ENCODE measurements at regions not wholly inside any gene's neighbourhood (a gene's known extent, or its start where the extent isn't known, plus 50 kb on each side); places are given as distances from the start of the nearest gene placed in this dataset.

DNA sequence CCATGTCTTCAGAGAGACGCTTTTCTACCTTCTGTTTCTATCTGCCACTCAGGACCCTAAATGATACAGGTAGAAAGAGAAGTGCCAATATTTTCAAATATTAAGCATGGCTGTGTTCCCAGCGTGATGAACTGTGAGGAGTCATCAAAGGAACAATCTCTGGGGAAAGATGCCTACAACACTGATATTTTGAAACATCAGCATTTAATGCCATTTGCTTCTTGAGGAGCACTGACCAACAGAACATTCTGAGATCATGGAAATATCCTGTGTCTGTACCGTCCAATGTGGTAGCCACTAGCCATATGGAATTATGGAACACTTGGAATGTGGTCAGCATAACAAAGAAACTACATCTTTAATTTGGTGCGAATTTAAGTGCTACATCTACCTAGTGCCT, 117.9 kb upstream of the COL6A5 start:
- TF ChIP-seq, protein P1, sequence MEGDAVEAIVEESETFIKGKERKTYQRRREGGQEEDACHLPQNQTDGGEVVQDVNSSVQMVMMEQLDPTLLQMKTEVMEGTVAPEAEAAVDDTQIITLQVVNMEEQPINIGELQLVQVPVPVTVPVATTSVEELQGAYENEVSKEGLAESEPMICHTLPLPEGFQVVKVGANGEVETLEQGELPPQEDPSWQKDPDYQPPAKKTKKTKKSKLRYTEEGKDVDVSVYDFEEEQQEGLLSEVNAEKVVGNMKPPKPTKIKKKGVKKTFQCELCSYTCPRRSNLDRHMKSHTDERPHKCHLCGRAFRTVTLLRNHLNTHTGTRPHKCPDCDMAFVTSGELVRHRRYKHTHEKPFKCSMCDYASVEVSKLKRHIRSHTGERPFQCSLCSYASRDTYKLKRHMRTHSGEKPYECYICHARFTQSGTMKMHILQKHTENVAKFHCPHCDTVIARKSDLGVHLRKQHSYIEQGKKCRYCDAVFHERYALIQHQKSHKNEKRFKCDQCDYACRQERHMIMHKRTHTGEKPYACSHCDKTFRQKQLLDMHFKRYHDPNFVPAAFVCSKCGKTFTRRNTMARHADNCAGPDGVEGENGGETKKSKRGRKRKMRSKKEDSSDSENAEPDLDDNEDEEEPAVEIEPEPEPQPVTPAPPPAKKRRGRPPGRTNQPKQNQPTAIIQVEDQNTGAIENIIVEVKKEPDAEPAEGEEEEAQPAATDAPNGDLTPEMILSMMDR (IDR thresholded peaks at IDR 0.05; ENCODE audit: borderline replicate concordance) = no peak
- Histone ChIP-seq H3K9me3 (replicated peaks) (peaks cover 5% of the 10 kb centered on the region), H3K4me1 (no peaks in the 10 kb centered on the region), H3K27me3 (ENCODE audit: low read depth) (peaks cover 10% of the 10 kb centered on the region), H3K36me3 (no peaks in the 10 kb centered on the region), H3K27ac (replicated peaks) (no peak overlapping the region), H3K4me3 (no peak overlapping the region)
- intact Hi-C loops (cut with micrococcal nuclease) = no loop called here
- DNase-seq = no peak

DNA sequence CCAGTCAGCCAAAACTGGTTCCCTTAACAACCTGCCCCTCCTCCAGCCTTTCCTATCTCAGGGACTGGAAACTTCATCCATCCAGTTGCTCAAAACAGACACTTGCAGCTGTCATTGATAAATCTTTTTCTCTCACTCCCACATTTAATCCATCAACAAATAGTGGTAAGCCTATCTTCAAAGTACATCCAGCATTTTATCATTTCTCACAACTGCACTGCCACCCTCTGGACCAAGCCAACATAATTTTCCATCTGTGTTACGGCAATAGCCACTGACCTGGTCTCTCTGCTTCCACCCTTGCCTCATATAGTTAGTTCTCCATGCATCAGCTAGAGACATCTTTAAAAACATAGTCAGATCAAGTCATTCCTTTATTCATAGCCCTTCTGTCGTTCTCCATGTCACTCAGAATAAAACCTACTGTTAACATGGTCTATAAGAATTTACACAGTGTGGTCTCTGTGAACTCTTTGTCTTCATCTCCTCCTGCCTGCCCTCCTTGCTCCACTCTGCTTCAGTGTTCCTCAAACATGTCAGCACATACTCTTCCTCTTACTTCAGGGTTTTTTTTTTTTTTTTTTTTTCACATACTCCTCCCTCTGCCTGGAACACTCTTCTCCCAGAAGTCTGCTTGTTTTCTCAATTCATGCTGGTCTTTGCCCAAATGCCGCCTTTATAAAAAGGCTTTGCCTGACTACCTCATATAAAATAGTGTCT, 102.5 kb upstream of the COL6A5 start:
- Histone ChIP-seq H3K9me3 (replicated peaks) (no peaks in the 10 kb centered on the region), H3K4me3 (no peak overlapping the region), H3K27ac (replicated peaks) (no peak overlapping the region), H3K27me3 (ENCODE audit: low read depth) (peaks cover 6% of the 10 kb centered on the region), H3K4me1 (no peaks in the 10 kb centered on the region), H3K36me3 (no peaks in the 10 kb centered on the region)
- intact Hi-C loops (cut with micrococcal nuclease) = no loop called here
- DNase-seq = no peak
- TF ChIP-seq, protein P1 (IDR thresholded peaks at IDR 0.05; ENCODE audit: borderline replicate concordance) = peak; percentile 29

DNA sequence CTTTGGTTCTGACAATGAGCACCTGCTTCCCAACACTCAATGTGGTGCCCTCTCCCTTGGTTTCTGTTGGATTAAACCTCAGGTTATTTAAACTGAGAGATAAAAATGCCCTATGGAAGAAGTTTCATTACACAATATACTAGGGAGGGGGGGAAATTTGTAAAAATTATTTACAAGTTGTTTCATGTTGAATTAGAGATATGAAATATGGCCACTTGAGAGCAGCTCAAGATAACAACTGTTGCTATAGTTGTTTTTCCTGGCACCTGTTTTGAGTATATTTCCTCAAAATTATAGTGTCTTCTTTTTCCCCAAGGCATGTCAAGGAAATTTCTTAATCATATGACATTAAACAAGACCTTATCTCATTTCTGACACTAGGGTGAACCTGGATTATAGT, 101.7 kb upstream of the COL6A5 start:
- intact Hi-C loops (cut with micrococcal nuclease) = no loop called here
- Histone ChIP-seq H3K4me3 (no peak overlapping the region), H3K4me1 (no peaks in the 10 kb centered on the region), H3K36me3 (no peaks in the 10 kb centered on the region), H3K27me3 (ENCODE audit: low read depth) (peaks cover 6% of the 10 kb centered on the region), H3K27ac (replicated peaks) (no peak overlapping the region), H3K9me3 (replicated peaks) (no peaks in the 10 kb centered on the region)
- DNase-seq = no peak
- TF ChIP-seq, protein P1 (IDR thresholded peaks at IDR 0.05; ENCODE audit: borderline replicate concordance) = no peak

DNA sequence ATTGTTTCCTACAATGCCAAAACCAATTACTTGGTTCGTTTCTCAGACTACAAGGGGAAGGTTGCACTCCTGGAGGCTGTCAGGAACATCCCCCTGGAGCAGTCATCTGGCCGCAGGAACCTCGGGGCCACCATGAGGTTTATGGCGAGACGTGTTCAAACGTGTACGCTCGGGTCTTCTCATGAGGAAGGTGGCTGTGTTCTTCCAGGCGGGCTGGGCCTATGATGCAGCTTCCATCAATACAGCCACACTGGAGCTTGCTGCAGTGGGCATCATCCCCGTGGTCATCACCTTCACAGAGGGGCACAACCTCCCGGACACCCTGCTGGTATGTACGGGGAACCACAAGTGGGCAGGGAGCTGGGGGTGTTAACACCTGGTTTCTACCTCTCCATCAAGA, 94.5 kb upstream of the COL6A5 start:
- no peaks in the 10 kb centered on the region for H3K9me3 ChIP-seq (replicated peaks)
- H3K27me3 ChIP-seq (ENCODE audit: low read depth) = no peaks in the 10 kb centered on the region
- no peak overlapping the region for H3K4me3 ChIP-seq
- TF ChIP-seq, protein P1 (IDR thresholded peaks at IDR 0.05; ENCODE audit: borderline replicate concordance) = no peak
- DNase-seq = no peak
- no peak overlapping the region for H3K27ac ChIP-seq (replicated peaks)
- no peaks in the 10 kb centered on the region for H3K36me3 ChIP-seq
- intact Hi-C loops (cut with micrococcal nuclease) = no loop called here
- no peaks in the 10 kb centered on the region for H3K4me1 ChIP-seq

DNA sequence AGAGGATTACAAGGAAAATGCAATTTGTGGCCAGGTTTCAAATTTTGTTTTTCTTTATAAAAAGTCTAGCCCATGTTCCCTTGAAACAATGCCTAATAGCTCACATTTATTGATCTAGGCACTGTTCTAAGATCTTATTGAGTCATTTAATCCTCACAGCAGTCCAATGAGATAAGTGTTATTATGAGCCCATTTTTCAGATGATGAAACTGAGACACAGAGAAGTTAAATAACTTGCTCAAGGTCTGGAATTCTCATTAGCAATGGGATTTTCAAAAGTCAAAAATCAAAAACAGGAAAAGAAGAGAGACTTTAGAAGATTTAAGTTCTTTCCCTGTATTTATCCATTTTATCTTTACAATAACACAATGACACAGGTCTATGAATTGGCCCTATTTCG, 90.0 kb upstream of the COL6A5 start:
- H3K9me3 ChIP-seq (replicated peaks) = no peaks in the 10 kb centered on the region
- H3K27ac ChIP-seq (replicated peaks) = no peak overlapping the region
- intact Hi-C loops (cut with micrococcal nuclease) = no loop called here
- H3K36me3 ChIP-seq = no peaks in the 10 kb centered on the region
- TF ChIP-seq, protein P1 (IDR thresholded peaks at IDR 0.05; ENCODE audit: borderline replicate concordance) = no peak
- DNase-seq = no peak
- no peak overlapping the region for H3K4me3 ChIP-seq
- no peaks in the 10 kb centered on the region for H3K27me3 ChIP-seq (ENCODE audit: low read depth)
- H3K4me1 ChIP-seq = peaks cover 11% of the 10 kb centered on the region

Data from left ventricle myocardium inferior (tissue), 1 donor.